Esophagus muscularis mucosa (tissue), 4 donors: ENCODE measurements at regions not wholly inside any gene's neighbourhood (a gene's known extent, or its start where the extent isn't known, plus 50 kb on each side); places are given as distances from the start of the nearest gene placed in this dataset.

Experiments used
- DNase-seq: peaks from one replicate; pipeline ENCODE4 v3.0.0-alpha.2; 2017; ENCODE audit errors: extremely low spot score
- H3K27ac ChIP-seq, 4 donors: fragments of 200-600 bp; sonication (generic); replicated peaks in 1 of 4; 1 replicate in 3 of 4; 2 replicates in 1 of 4; pipeline ENCODE4 v1.5.1; 2016 to 2019; ENCODE audit warnings: mild to moderate bottlenecking in 1 of 4
- H3K27me3 ChIP-seq, 4 donors: fragments of 200-600 bp; sonication (generic); one replicate each; pipeline versions ENCODE4 v1.5.1 to v1.6.0; 2016 to 2019
- H3K36me3 ChIP-seq, 4 donors: fragments of 200-600 bp; sonication (generic); one replicate each; pipeline ENCODE4 v1.5.1; 2016 to 2019
- H3K4me1 ChIP-seq, 4 donors: fragments of 200-600 bp; sonication (generic); one replicate each; pipeline ENCODE4 v1.5.1; 2016 to 2019
- H3K4me3 ChIP-seq, 4 donors: fragments of 200-600 bp; sonication (generic); 1 replicate in 2 of 4; 2 replicates in 2 of 4; pipeline ENCODE4 v1.5.1; 2016 to 2019; ENCODE audit warnings: mild to moderate bottlenecking in 4 of 4, moderate library complexity in 1 of 4
- H3K9me3 ChIP-seq, 4 donors: fragments of 200-600 bp; sonication (generic); 1 replicate in 3 of 4; 2 replicates in 1 of 4; pipeline ENCODE4 v1.5.1; 2016 to 2019
- EP300 ChIP-seq: sonication (generic); formaldehyde crosslinking; IDR thresholded peaks from one replicate; pipeline ENCODE4 v1.6.1; 2017; ENCODE audit warnings: antibody characterized with exemption
- POLR2A ChIP-seq: fragments of 450-650 bp; IDR thresholded peaks from one replicate; pipeline ENCODE4 v1.6.1; 2017; ENCODE audit warnings: antibody characterized with exemption, moderate library complexity, mild to moderate bottlenecking, low read depth
- POLR2AphosphoS5 ChIP-seq, 2 donors: sonication (generic); formaldehyde crosslinking; IDR thresholded peaks; one replicate each; pipeline ENCODE4 v1.6.1; 2017; ENCODE audit warnings: antibody characterized with exemption in 2 of 2
- WGBS: methylation state at CpG from one replicate; pipeline ENCODE4 v1.1.5; 2018; 5-methylcytosine and 5-hydroxymethylcytosine counted together
- intact Hi-C: fragments of 100-400 bp; cut with DNase I; formaldehyde crosslinking; loops from one replicate; pipeline ENCODE4 v1.15.1; 2023
- TF ChIP-seq, protein P1 (sequence below), 3 experiments: fragments of 200-600 bp in 2 of 3; fragments of 450-650 bp in 1 of 3; sonication (generic) in 2 of 3; IDR thresholded peaks; one replicate each; pipeline ENCODE4 v1.5.1; 2017 to 2019; ENCODE audit warnings: antibody characterized with exemption in 3 of 3, mild to moderate bottlenecking in 2 of 3, moderate library complexity in 1 of 3

DNA sequence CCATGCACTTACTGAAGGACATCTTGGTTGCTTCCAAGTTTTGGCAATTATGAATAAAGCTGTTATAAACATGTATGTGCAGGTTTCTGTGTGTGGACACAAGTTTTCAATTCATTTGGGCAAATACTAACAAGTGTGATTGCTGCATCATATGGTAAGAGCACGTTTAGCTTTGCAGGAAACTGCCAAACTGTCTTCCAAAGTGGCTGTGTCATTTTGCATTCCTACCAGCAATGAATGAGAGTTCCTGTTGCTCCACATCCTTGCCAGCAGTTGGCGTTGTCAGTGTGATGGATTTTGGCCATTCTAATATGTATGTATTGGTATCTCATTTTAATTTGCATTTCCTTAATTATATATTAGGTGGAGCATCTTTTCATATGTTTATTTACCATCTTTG, 280.1 kb downstream of the SV2B start:
- no peak overlapping the region for H3K4me3 ChIP-seq

DNA sequence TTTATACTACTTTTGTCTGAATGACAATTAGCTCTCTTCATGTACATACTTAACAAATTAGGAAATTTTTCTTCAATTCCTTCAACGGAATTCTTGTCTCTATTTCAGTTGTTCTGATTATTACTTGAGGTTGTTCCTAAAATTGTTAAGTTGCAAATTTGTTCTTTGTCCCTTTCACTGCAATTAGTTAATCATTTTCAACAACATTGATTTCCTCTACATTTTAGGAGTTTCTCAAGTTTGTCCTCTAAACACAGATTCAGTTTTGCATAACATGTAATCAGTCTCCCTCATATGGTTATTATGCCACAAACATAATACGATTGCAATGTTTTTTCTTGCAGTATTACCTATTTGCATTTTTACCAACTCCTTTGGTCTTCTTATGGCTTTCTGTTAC, 283.5 kb downstream of the SV2B start:
- Histone ChIP-seq H3K9me3 (peaks cover 0 to 5% (median 0%) of the 10 kb centered on the region in 4 donors), H3K4me3 (no peak overlapping the region), H3K36me3 (no peaks in the 10 kb centered on the region), H3K4me1 (no peaks in the 10 kb centered on the region), H3K27ac (no peak overlapping the region), H3K27me3 (no peaks in the 10 kb centered on the region)
- intact Hi-C loops = no loop called here
- DNase-seq = no peak
- 89% methylated on average over 2 of the region's 2 CpGs for WGBS
- TF ChIP-seq POLR2AphosphoS5 (IDR thresholded peaks at IDR 0.05) = no peak
- TF ChIP-seq POLR2A = no peak
- TF ChIP-seq, protein P1, sequence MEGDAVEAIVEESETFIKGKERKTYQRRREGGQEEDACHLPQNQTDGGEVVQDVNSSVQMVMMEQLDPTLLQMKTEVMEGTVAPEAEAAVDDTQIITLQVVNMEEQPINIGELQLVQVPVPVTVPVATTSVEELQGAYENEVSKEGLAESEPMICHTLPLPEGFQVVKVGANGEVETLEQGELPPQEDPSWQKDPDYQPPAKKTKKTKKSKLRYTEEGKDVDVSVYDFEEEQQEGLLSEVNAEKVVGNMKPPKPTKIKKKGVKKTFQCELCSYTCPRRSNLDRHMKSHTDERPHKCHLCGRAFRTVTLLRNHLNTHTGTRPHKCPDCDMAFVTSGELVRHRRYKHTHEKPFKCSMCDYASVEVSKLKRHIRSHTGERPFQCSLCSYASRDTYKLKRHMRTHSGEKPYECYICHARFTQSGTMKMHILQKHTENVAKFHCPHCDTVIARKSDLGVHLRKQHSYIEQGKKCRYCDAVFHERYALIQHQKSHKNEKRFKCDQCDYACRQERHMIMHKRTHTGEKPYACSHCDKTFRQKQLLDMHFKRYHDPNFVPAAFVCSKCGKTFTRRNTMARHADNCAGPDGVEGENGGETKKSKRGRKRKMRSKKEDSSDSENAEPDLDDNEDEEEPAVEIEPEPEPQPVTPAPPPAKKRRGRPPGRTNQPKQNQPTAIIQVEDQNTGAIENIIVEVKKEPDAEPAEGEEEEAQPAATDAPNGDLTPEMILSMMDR (IDR thresholded peaks at IDR 0.05) = no peak
- TF ChIP-seq EP300 = no peak

More for the DNA sequence above, 280.1 kb downstream of the SV2B start:
- DNase-seq = no peak
- Histone ChIP-seq H3K27ac (no peak overlapping the region), H3K27me3 (peaks cover 0 to 11% (median 0%) of the 10 kb centered on the region in 4 donors), H3K9me3 (peaks cover 0 to 5% (median 0%) of the 10 kb centered on the region in 4 donors), H3K4me1 (no peaks in the 10 kb centered on the region), H3K36me3 (no peaks in the 10 kb centered on the region)
- 73% methylated on average over 2 of the region's 2 CpGs for WGBS
- no peak for TF ChIP-seq POLR2AphosphoS5 (IDR thresholded peaks at IDR 0.05)
- TF ChIP-seq, protein P1 (IDR thresholded peaks at IDR 0.05) = no peak
- TF ChIP-seq POLR2A = no peak
- no peak for TF ChIP-seq EP300
- intact Hi-C loops = no loop called here

DNA sequence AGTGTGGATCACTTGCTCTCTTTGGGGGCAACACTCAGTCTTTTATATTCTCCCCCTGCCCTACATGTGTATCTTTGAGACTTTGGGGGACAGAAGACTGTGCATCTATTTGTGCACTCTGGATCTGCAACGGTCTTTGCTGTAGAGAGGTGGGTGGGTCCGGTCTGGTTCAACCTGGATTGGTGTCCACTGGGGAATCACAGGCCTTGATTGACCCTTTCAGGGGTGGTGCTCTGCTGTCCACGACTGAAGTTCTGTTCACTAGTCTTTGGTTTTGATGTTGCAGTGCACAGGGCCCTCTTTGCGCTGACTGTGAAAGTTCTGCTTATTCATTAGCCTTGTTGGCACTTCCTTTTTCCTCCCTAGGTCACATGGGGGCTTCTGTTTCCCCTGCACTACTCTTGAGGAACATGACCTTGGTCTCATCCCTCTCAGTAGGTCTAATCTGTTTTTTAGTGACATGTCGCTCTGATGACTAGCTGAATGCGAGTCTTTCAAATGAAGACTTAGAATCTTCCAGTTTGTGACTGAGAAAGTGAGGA, 284.2 kb downstream of the SV2B start:
- no peak for DNase-seq
- no peaks in the 10 kb centered on the region for H3K36me3 ChIP-seq
- WGBS = 79% methylated on average over 6 of the region's 6 CpGs
- H3K9me3 ChIP-seq = peaks cover 0 to 5% (median 0%) of the 10 kb centered on the region in 4 donors
- intact Hi-C loops = no loop called here
- no peaks in the 10 kb centered on the region for H3K27me3 ChIP-seq
- H3K4me1 ChIP-seq = no peaks in the 10 kb centered on the region
- H3K27ac ChIP-seq = no peak overlapping the region
- TF ChIP-seq POLR2AphosphoS5 (IDR thresholded peaks at IDR 0.05) = no peak
- no peak for TF ChIP-seq POLR2A
- TF ChIP-seq, protein P1 (IDR thresholded peaks at IDR 0.05) = no peak
- no peak for TF ChIP-seq EP300
- H3K4me3 ChIP-seq = no peak overlapping the region

DNA sequence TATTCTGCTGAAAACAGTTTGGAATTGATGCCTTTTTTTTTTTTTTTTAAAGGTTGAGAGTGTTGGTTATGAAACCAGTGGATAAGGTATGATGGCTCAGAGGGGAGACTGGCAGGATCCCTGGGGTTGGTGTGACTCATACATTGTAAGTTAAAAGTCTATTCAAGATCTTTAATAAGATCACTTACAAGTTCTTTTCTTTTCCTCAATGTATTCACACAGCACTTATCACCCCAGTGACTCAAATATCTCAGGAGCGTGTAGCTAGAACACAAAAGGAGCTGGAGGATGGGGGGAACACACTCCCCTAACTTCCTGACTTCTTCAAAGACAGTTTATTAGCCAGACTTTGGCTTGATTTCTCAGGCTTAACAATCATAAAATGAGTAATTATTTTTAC, 285.3 kb downstream of the SV2B start:
- peaks cover 0 to 1% (median 0%) of the 10 kb centered on the region in 4 donors for H3K9me3 ChIP-seq
- H3K27me3 ChIP-seq = peaks cover 0 to 3% (median 0%) of the 10 kb centered on the region in 4 donors
- DNase-seq = no peak
- H3K4me3 ChIP-seq = no peak overlapping the region
- TF ChIP-seq POLR2AphosphoS5 (IDR thresholded peaks at IDR 0.05) = no peak
- TF ChIP-seq POLR2A = no peak
- TF ChIP-seq EP300 = no peak
- H3K4me1 ChIP-seq = no peaks in the 10 kb centered on the region
- H3K27ac ChIP-seq = no peak overlapping the region
- whole genome bisulfite sequencing = 0% methylated on average over 1 of the region's 1 CpG
- intact Hi-C loops = no loop called here
- no peaks in the 10 kb centered on the region for H3K36me3 ChIP-seq

DNA sequence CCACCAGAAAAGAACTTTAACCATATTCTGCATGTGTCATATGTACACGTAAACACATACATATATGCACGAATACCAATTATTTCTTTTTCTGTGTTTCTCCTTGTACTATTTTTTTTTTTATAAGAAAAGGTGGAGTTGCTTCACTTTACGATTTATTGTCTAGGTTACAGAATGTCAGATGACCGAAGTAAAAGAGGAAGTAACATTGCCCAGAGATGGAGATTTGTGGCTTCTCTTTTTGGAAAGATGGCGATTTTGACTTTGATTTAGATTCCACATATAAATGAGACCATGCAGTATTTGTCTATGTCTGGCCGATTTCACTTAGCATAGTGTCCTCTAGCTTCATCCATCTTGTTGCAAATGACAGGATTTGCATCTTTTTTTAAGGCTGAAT, 293.1 kb downstream of the SV2B start:
- Histone ChIP-seq H3K4me3 (no peak overlapping the region), H3K4me1 (no peaks in the 10 kb centered on the region), H3K27ac (no peak overlapping the region), H3K36me3 (no peaks in the 10 kb centered on the region), H3K9me3 (no peaks in the 10 kb centered on the region), H3K27me3 (peaks cover 0 to 5% (median 0%) of the 10 kb centered on the region in 4 donors)
- intact Hi-C loops = no loop called here
- DNase-seq = no peak
- 79% methylated on average over 6 of the region's 6 CpGs for WGBS
- TF ChIP-seq POLR2A = no peak
- TF ChIP-seq, protein P1 (IDR thresholded peaks at IDR 0.05) = no peak
- TF ChIP-seq EP300 = no peak
- no peak for TF ChIP-seq POLR2AphosphoS5 (IDR thresholded peaks at IDR 0.05)
